A549 (cell line): ENCODE measurements at regions not wholly inside any gene's neighbourhood (a gene's known extent, or its start where the extent isn't known, plus 50 kb on each side); places are given as distances from the start of the nearest gene placed in this dataset.
A peak's percentile ranks its signal among the peaks of the same experiment; 100 is the strongest.

Experiments used
- CEBPB ChIP-seq, 2 experiments: fragments of >200 bp in 1 of 2; sonication (Bioruptor Twin) in 1 of 2; formaldehyde crosslinking in 1 of 2; IDR thresholded peaks; 2 replicates each; pipeline ENCODE4 v1.6.1; 2012 to 2016
- NR3C1 ChIP-seq: fragments of >200 bp; sonication (Bioruptor Twin); formaldehyde crosslinking; IDR thresholded peaks from 3 replicates; pipeline ENCODE4 v1.6.1; 2017
- PBX3 ChIP-seq: IDR thresholded peaks from 2 replicates; pipeline ENCODE4 v1.6.1; 2012
- POLR2A ChIP-seq: IDR thresholded peaks from 2 replicates; pipeline ENCODE4 v1.6.1; 2012; ENCODE audit warnings: mild to moderate bottlenecking, low read length
- RAD21 ChIP-seq, 2 experiments: fragments of >200 bp in 1 of 2; sonication (Bioruptor Twin) in 1 of 2; formaldehyde crosslinking in 1 of 2; IDR thresholded peaks in 1 of 2; conservative IDR thresholded peaks in 1 of 2; 2 replicates in 1 of 2; 3 replicates in 1 of 2; pipeline ENCODE4 v1.6.1; 2012 to 2018; ENCODE audit warnings: inconsistent platforms in 1 of 2
- RFX5 ChIP-seq: fragments of 450-650 bp; IDR thresholded peaks from 2 replicates; pipeline ENCODE4 v1.7.1; 2014; ENCODE audit warnings: antibody characterized with exemption, mild to moderate bottlenecking, moderate library complexity
- TF ChIP-seq, protein P1 (sequence below): fragments of >200 bp; sonication (Bioruptor Twin); formaldehyde crosslinking; IDR thresholded peaks from 3 replicates; pipeline ENCODE4 v1.5.1; 2016
- TF ChIP-seq, protein P2 (sequence below): fragments of 150-350 bp; IDR thresholded peaks from 2 replicates; pipeline ENCODE4 v1.6.1; 2014; ENCODE audit warnings: low read depth, mild to moderate bottlenecking, low read length

GRCh38 chr12:88308825-88309224 is 166.7 kb downstream of the TMTC3 start:
- no peak for TF ChIP-seq PBX3
- no peak for TF ChIP-seq NR3C1
- TF ChIP-seq CEBPB (IDR thresholded peaks at IDR 0.05) = peak in 1 of 2 experiments; percentile 30; a peak in 1 of 4 replicates
- TF ChIP-seq, protein P1, sequence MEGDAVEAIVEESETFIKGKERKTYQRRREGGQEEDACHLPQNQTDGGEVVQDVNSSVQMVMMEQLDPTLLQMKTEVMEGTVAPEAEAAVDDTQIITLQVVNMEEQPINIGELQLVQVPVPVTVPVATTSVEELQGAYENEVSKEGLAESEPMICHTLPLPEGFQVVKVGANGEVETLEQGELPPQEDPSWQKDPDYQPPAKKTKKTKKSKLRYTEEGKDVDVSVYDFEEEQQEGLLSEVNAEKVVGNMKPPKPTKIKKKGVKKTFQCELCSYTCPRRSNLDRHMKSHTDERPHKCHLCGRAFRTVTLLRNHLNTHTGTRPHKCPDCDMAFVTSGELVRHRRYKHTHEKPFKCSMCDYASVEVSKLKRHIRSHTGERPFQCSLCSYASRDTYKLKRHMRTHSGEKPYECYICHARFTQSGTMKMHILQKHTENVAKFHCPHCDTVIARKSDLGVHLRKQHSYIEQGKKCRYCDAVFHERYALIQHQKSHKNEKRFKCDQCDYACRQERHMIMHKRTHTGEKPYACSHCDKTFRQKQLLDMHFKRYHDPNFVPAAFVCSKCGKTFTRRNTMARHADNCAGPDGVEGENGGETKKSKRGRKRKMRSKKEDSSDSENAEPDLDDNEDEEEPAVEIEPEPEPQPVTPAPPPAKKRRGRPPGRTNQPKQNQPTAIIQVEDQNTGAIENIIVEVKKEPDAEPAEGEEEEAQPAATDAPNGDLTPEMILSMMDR = no peak
- no peak for TF ChIP-seq RAD21 (conservative IDR thresholded peaks at IDR 0.05 in 1 of 2, IDR thresholded peaks at IDR 0.05 in 1 of 2)
- TF ChIP-seq RFX5 = no peak
- no peak for TF ChIP-seq POLR2A
- TF ChIP-seq, protein P2, sequence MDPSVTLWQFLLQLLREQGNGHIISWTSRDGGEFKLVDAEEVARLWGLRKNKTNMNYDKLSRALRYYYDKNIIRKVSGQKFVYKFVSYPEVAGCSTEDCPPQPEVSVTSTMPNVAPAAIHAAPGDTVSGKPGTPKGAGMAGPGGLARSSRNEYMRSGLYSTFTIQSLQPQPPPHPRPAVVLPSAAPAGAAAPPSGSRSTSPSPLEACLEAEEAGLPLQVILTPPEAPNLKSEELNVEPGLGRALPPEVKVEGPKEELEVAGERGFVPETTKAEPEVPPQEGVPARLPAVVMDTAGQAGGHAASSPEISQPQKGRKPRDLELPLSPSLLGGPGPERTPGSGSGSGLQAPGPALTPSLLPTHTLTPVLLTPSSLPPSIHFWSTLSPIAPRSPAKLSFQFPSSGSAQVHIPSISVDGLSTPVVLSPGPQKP = no peak
